Spleen (tissue), 7 donors: ENCODE measurements at regions not wholly inside any gene's neighbourhood (a gene's known extent, or its start where the extent isn't known, plus 50 kb on each side); places are given as distances from the start of the nearest gene placed in this dataset.

ENCODE experiments used
- CTCF ChIP-seq, 11 experiments: fragments of 200-600 bp in 7 of 11; fragments of 450-650 bp in 4 of 11; sonication (generic) in 4 of 11; IDR thresholded peaks in 8 of 11; conservative IDR thresholded peaks in 3 of 11; 1 replicate in 7 of 11; 2 replicates in 4 of 11; pipeline versions ENCODE4 v1.4.0 to v1.8.0; 2016 to 2021; ENCODE audit warnings: antibody characterized with exemption in 11 of 11, inconsistent platforms in 4 of 11, mild to moderate bottlenecking in 1 of 11
- POLR2A ChIP-seq, 3 donors: fragments of 450-650 bp; IDR thresholded peaks; one replicate each; pipeline ENCODE4 v1.5.1; 2017; ENCODE audit warnings: antibody characterized with exemption in 3 of 3, mild to moderate bottlenecking in 1 of 3
- POLR2AphosphoS5 ChIP-seq, 3 donors: sonication (generic); formaldehyde crosslinking; IDR thresholded peaks; one replicate each; pipeline ENCODE4 v1.5.1; 2017; ENCODE audit warnings: antibody characterized with exemption in 3 of 3
- donor health status: DM: no; HTN: no; CAD: no; lungs with moderate emphysema.
- donor health status: DM: no; HTN: no; CAD: no.
- donor health status: DM: no; HTN: no; CAD: no.

GRCh38 chr5:125236981-125237380 is 490.5 kb upstream of the ZNF608 start:
- TF ChIP-seq POLR2AphosphoS5 (IDR thresholded peaks at IDR 0.05) (no peak), POLR2A (IDR thresholded peaks at IDR 0.05) (no peak), CTCF (IDR thresholded peaks at IDR 0.05 in 8 of 11, conservative IDR thresholded peaks at IDR 0.05 in 3 of 11) (no peak)
